OCI-LY7 (cell line): ENCODE measurements at regions not wholly inside any gene's neighbourhood (a gene's known extent, or its start where the extent isn't known, plus 50 kb on each side); places are given as distances from the start of the nearest gene placed in this dataset.

ENCODE experiments used
- BruUV-seq: library from RNA; stranded (reverse); fragments of 400-500 nt; replicated peaks from 2 replicates; lab custom pipeline; 2021; lab: Mats Ljungman, UMichigan
- CTCF ChIA-PET: fragments of 300-600 bp; sonication (Branson Sonifier 250); formaldehyde crosslinking; loops from one replicate; lab custom pipeline; 2022; ENCODE audit warnings: antibody characterized with exemption; ENCODE audit not compliant: unreplicated experiment; lab: Charles Lee
- POLR2A ChIA-PET: fragments of 300-600 bp; sonication (Branson Sonifier 250); formaldehyde crosslinking; loops from one replicate; lab custom pipeline; 2022; ENCODE audit warnings: antibody characterized with exemption; lab: Charles Lee
- DNase-seq: peaks from one replicate; pipeline ENCODE4 v3.0.0-alpha.2; 2015; ENCODE audit warnings: low spot score
- H2AFZ ChIP-seq: fragments of 200-600 bp; sonication (generic), shearing (Covaris generic); 2 replicates; pipeline ENCODE4 v1.6.1; 2014; ENCODE audit warnings: mild to moderate bottlenecking, antibody characterized with exemption, low read length, moderate library complexity
- H3K27ac ChIP-seq: fragments of 200-600 bp; sonication (generic); 2 replicates; pipeline ENCODE4 v1.5.1; 2014; ENCODE audit warnings: mixed run types, low read depth, mild to moderate bottlenecking, moderate library complexity, low read length, inconsistent platforms; ENCODE audit not compliant: poor library complexity, severe bottlenecking
- H3K36me3 ChIP-seq: fragments of 200-600 bp; sonication (generic); 2 replicates; pipeline ENCODE4 v1.6.1; 2014; ENCODE audit warnings: mild to moderate bottlenecking, antibody characterized with exemption, low read length, moderate library complexity, mixed read lengths; ENCODE audit not compliant: insufficient read depth
- H3K4me1 ChIP-seq: fragments of 200-600 bp; sonication (generic); 2 replicates; pipeline ENCODE4 v1.5.1; 2014; ENCODE audit warnings: mild to moderate bottlenecking, low read length; ENCODE audit not compliant: insufficient read depth, poor library complexity, severe bottlenecking
- H3K4me2 ChIP-seq: fragments of 200-600 bp; sonication (generic); 2 replicates; pipeline ENCODE4 v1.6.1; 2014; ENCODE audit warnings: mild to moderate bottlenecking, low read length
- H3K4me3 ChIP-seq: fragments of 200-600 bp; sonication (generic); 2 replicates; pipeline ENCODE4 v1.5.1; 2014; ENCODE audit warnings: mild to moderate bottlenecking, low read depth, low read length; ENCODE audit not compliant: poor library complexity, severe bottlenecking
- H3K79me2 ChIP-seq: fragments of 200-600 bp; sonication (generic); 2 replicates; pipeline ENCODE4 v1.6.1; 2016; ENCODE audit warnings: low read depth, mild to moderate bottlenecking, low read length, moderate library complexity, mixed read lengths; ENCODE audit not compliant: insufficient read depth
- H3K9me2 ChIP-seq: fragments of 200-600 bp; sonication (generic); 2 replicates; pipeline ENCODE4 v1.6.1; 2016; ENCODE audit warnings: mild to moderate bottlenecking, low read length, mixed read lengths; ENCODE audit not compliant: insufficient read depth
- H3K9me3 ChIP-seq: fragments of 200-600 bp; sonication (generic); 2 replicates; pipeline ENCODE4 v1.6.1; 2014; ENCODE audit warnings: mild to moderate bottlenecking, mixed run types, low read length, mixed read lengths
- H4K20me1 ChIP-seq: fragments of 200-600 bp; sonication (generic); 2 replicates; pipeline ENCODE4 v1.6.1; 2014; ENCODE audit warnings: mild to moderate bottlenecking, antibody characterized with exemption, low read length, moderate library complexity, mixed read lengths; ENCODE audit not compliant: insufficient read depth
- EZH2phosphoT487 ChIP-seq: fragments of 200-600 bp; sonication (generic); IDR thresholded peaks from 2 replicates; pipeline ENCODE4 v1.6.1; 2018; ENCODE audit warnings: low read depth, borderline replicate concordance, mild to moderate bottlenecking, mixed run types, antibody characterized with exemption, low read length, moderate library complexity, mixed read lengths
- intact Hi-C: fragments of 100-400 bp; cut with micrococcal nuclease; formaldehyde crosslinking; loops from one replicate; pipeline ENCODE4 v1.10.0; 2022; ENCODE audit not compliant: unreplicated experiment
- TF ChIP-seq, protein P1 (sequence below): fragments of 200-600 bp; sonication (generic); conservative IDR thresholded peaks from 2 replicates; pipeline ENCODE4 v1.5.1; 2014; ENCODE audit warnings: mild to moderate bottlenecking, antibody characterized with exemption, low read length, moderate library complexity, mixed read lengths

- BruUV-seq = no TSS peak
- ChIA-PET CTCF (no interaction called here), POLR2A (no interaction called here)
- Histone ChIP-seq H2AFZ (no peak overlapping the region), H3K79me2 (no peaks in the 10 kb centered on the region), H3K9me3 (no peaks in the 10 kb centered on the region), H4K20me1 (no peaks in the 10 kb centered on the region), H3K4me3 (no peak overlapping the region), H3K4me1 (no peaks in the 10 kb centered on the region), H3K4me2 (no peak overlapping the region), H3K9me2 (no peaks in the 10 kb centered on the region), H3K36me3 (no peaks in the 10 kb centered on the region), H3K27ac (no peak overlapping the region)
- DNase-seq = no peak
- TF ChIP-seq, protein P1, sequence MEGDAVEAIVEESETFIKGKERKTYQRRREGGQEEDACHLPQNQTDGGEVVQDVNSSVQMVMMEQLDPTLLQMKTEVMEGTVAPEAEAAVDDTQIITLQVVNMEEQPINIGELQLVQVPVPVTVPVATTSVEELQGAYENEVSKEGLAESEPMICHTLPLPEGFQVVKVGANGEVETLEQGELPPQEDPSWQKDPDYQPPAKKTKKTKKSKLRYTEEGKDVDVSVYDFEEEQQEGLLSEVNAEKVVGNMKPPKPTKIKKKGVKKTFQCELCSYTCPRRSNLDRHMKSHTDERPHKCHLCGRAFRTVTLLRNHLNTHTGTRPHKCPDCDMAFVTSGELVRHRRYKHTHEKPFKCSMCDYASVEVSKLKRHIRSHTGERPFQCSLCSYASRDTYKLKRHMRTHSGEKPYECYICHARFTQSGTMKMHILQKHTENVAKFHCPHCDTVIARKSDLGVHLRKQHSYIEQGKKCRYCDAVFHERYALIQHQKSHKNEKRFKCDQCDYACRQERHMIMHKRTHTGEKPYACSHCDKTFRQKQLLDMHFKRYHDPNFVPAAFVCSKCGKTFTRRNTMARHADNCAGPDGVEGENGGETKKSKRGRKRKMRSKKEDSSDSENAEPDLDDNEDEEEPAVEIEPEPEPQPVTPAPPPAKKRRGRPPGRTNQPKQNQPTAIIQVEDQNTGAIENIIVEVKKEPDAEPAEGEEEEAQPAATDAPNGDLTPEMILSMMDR = no peak
- TF ChIP-seq EZH2phosphoT487 = no peak
- intact Hi-C loops = no loop called here
Measured at GRCh38 chr1:232319072-232319471, 310.9 kb downstream of the SIPA1L2 start.

DNA sequence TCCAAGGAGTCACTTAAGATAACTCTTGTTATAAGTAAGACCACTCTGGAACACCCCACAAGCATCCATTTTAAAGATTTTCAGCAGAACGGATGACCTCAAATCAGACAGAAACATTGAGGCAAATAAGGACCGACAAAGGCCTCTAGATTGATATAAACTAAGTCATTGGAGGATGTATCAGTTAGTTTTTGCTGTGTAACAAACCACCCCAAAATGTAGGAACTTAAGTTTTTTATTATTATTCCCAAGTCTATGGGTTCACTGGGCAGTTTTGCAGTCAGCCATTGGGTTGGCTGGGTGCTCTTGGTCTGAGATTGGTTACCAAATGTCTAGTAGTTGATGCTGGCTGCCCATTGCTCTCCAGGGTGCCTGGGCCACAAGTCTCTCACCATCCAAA lies 311.8 kb downstream of the SIPA1L2 start:
- Histone ChIP-seq H3K4me3 (no peak overlapping the region), H3K36me3 (no peaks in the 10 kb centered on the region), H3K79me2 (no peaks in the 10 kb centered on the region), H2AFZ (no peak overlapping the region), H3K27ac (no peak overlapping the region), H3K4me2 (no peak overlapping the region), H3K9me3 (no peaks in the 10 kb centered on the region), H4K20me1 (no peaks in the 10 kb centered on the region), H3K9me2 (no peaks in the 10 kb centered on the region), H3K4me1 (no peaks in the 10 kb centered on the region)
- ChIA-PET POLR2A (interaction anchor here (0.6 kb wide), 1 partner anchor 18 kb away, joined by 3 read pairs; no protein-coding TSS in a partner anchor), CTCF (no interaction called here)
- no TSS peak for BruUV-seq
- intact Hi-C loops = no loop called here
- DNase-seq = no peak
- no peak for TF ChIP-seq EZH2phosphoT487
- TF ChIP-seq, protein P1 = no peak

GRCh38 chr1:232317350-232317749 lies 312.6 kb downstream of the SIPA1L2 start:
- TF ChIP-seq, protein P1 = no peak
- TF ChIP-seq EZH2phosphoT487 = no peak
- H3K4me1 ChIP-seq = no peaks in the 10 kb centered on the region
- H2AFZ ChIP-seq = no peak overlapping the region
- H4K20me1 ChIP-seq = no peaks in the 10 kb centered on the region
- no peak overlapping the region for H3K27ac ChIP-seq
- no peak overlapping the region for H3K4me2 ChIP-seq
- no peaks in the 10 kb centered on the region for H3K9me3 ChIP-seq
- no peaks in the 10 kb centered on the region for H3K36me3 ChIP-seq
- CTCF ChIA-PET = no interaction called here
- intact Hi-C loops = no loop called here
- POLR2A ChIA-PET = no interaction called here
- no peak for DNase-seq
- H3K79me2 ChIP-seq = no peaks in the 10 kb centered on the region
- no peaks in the 10 kb centered on the region for H3K9me2 ChIP-seq
- no TSS peak for BruUV-seq
- H3K4me3 ChIP-seq = no peak overlapping the region
